GM23338 (cell line): ENCODE measurements at regions not wholly inside any gene's neighbourhood (a gene's known extent, or its start where the extent isn't known, plus 50 kb on each side); places are given as distances from the start of the nearest gene placed in this dataset.

Experiments used
- ATAC-seq: fragments of 200-7000 bp; cut with Tn5 transposase; 3 replicates; pipeline ENCODE4 v1.9.1; 2020
- DNase-seq: peaks from one replicate; pipeline ENCODE4 v3.0.0-alpha.2; 2015; ENCODE audit warnings: low spot score
- H2AFZ ChIP-seq: fragments of 200-600 bp; sonication (generic); 2 replicates; pipeline ENCODE4 v1.8.0; 2016; ENCODE audit warnings: antibody characterized with exemption, mild to moderate bottlenecking, moderate library complexity
- H3F3A ChIP-seq: fragments of 200-600 bp; sonication (generic); replicated peaks from 2 replicates; pipeline ENCODE4 v1.8.0; 2017; ENCODE audit warnings: antibody characterized with exemption, mixed run types, low read depth
- H3K27ac ChIP-seq: fragments of 200-600 bp; sonication (generic); 2 replicates; pipeline ENCODE4 v1.6.1; 2016; ENCODE audit warnings: low read depth
- H3K27me3 ChIP-seq: fragments of 200-600 bp; sonication (generic); 2 replicates; pipeline ENCODE4 v1.8.0; 2016; ENCODE audit warnings: mild to moderate bottlenecking, mixed run types, moderate library complexity; ENCODE audit not compliant: insufficient read depth
- H3K36me3 ChIP-seq: fragments of 200-600 bp; sonication (generic); 2 replicates; pipeline ENCODE4 v1.8.0; 2016; ENCODE audit warnings: mild to moderate bottlenecking; ENCODE audit not compliant: insufficient read depth
- H3K4me1 ChIP-seq: fragments of 200-600 bp; sonication (generic); 2 replicates; pipeline ENCODE4 v1.8.0; 2016; ENCODE audit warnings: mild to moderate bottlenecking, moderate library complexity; ENCODE audit not compliant: insufficient read depth
- H3K4me2 ChIP-seq: fragments of 200-600 bp; sonication (generic); 2 replicates; pipeline ENCODE4 v1.7.1; 2017; ENCODE audit warnings: mixed run types
- H3K4me3 ChIP-seq: fragments of 200-600 bp; sonication (generic); 2 replicates; pipeline ENCODE4 v1.6.1; 2016; ENCODE audit warnings: mixed run types
- H3K79me2 ChIP-seq: fragments of 200-600 bp; sonication (generic); replicated peaks from 2 replicates; pipeline ENCODE4 v1.8.0; 2017; ENCODE audit warnings: mild to moderate bottlenecking; ENCODE audit not compliant: insufficient read depth
- H3K9me2 ChIP-seq: fragments of 200-600 bp; sonication (generic); 2 replicates; pipeline ENCODE4 v1.8.0; 2017; ENCODE audit not compliant: insufficient read depth
- H4K20me1 ChIP-seq: fragments of 200-600 bp; sonication (generic); replicated peaks from 2 replicates; pipeline ENCODE4 v1.8.0; 2017; ENCODE audit warnings: mild to moderate bottlenecking; ENCODE audit not compliant: insufficient read depth
- H3K27ac Mint-ChIP-seq: 2 replicates; pipeline ENCODE4 v1.8.0; 2020; ENCODE audit warnings: inconsistent platforms, mild to moderate bottlenecking, moderate library complexity, mixed read lengths
- H3K27me3 Mint-ChIP-seq: 3 replicates; pipeline ENCODE4 v1.8.0; 2022; ENCODE audit warnings: low read depth, mild to moderate bottlenecking, moderate library complexity, mixed read lengths, inconsistent platforms; ENCODE audit not compliant: insufficient read depth, poor library complexity
- H3K36me3 Mint-ChIP-seq: 3 replicates; pipeline ENCODE4 v1.8.0; 2021; ENCODE audit warnings: low read depth, mild to moderate bottlenecking, inconsistent platforms, moderate library complexity, mixed read lengths
- H3K4me1 Mint-ChIP-seq: 3 replicates; pipeline ENCODE4 v1.8.0; 2020; ENCODE audit warnings: mild to moderate bottlenecking, inconsistent platforms, mixed read lengths
- H3K4me3 Mint-ChIP-seq: 3 replicates; pipeline ENCODE4 v1.8.0; 2021; ENCODE audit warnings: moderate library complexity, mild to moderate bottlenecking, inconsistent platforms, mixed read lengths
- H3K9me3 Mint-ChIP-seq: 3 replicates; pipeline ENCODE4 v1.8.0; 2020; ENCODE audit warnings: moderate library complexity, mild to moderate bottlenecking, inconsistent platforms, mixed read lengths
- CREB1 ChIP-seq: fragments of 250-450 bp; sonication (Bioruptor Pico); IDR thresholded peaks from 2 replicates; pipeline ENCODE4 v1.5.0; 2020; ENCODE audit warnings: low read depth, mild to moderate bottlenecking, moderate library complexity
- CTCF ChIP-seq, 2 experiments: fragments of 200-600 bp in 1 of 2; sonication (generic) in 1 of 2; conservative IDR thresholded peaks; 2 replicates each; pipeline versions ENCODE4 v1.5.1 to v1.6.1; 2016 to 2017; ENCODE audit warnings: antibody characterized with exemption in 2 of 2, low read depth in 2 of 2, mild to moderate bottlenecking in 2 of 2, moderate library complexity in 1 of 2
- EZH2 ChIP-seq: fragments of 200-600 bp; sonication (generic); IDR thresholded peaks from one replicate; pipeline ENCODE4 v1.8.0; 2017; ENCODE audit warnings: antibody characterized with exemption, mild to moderate bottlenecking, low read depth; ENCODE audit not compliant: unreplicated experiment
- EZH2phosphoT487 ChIP-seq: fragments of 200-600 bp; sonication (generic); IDR thresholded peaks from one replicate; pipeline ENCODE4 v1.8.1; 2018; ENCODE audit warnings: antibody characterized with exemption; ENCODE audit not compliant: unreplicated experiment
- JUNB ChIP-seq: IDR thresholded peaks from one replicate; pipeline ENCODE4 v1.6.1; 2016; ENCODE audit warnings: antibody characterized with exemption; ENCODE audit not compliant: unreplicated experiment
- NANOG ChIP-seq: IDR thresholded peaks from 2 replicates; pipeline ENCODE4 v1.6.1; 2016; ENCODE audit warnings: antibody characterized with exemption, borderline replicate concordance
- POLR2AphosphoS5 ChIP-seq: IDR thresholded peaks from 2 replicates; pipeline ENCODE4 v1.6.1; 2016; ENCODE audit warnings: antibody characterized with exemption, low read depth
- STAT1 ChIP-seq: IDR thresholded peaks from one replicate; pipeline ENCODE4 v1.6.1; 2016; ENCODE audit warnings: antibody characterized with exemption; ENCODE audit not compliant: unreplicated experiment
- ZNF331 ChIP-seq: fragments of 250-450 bp; sonication (Bioruptor Pico); IDR thresholded peaks from 2 replicates; pipeline ENCODE4 v1.5.0; 2020; ENCODE audit warnings: low read depth, mild to moderate bottlenecking, moderate library complexity
- TF ChIP-seq, protein P1 (sequence below): IDR thresholded peaks from one replicate; pipeline ENCODE4 v1.6.1; 2018; ENCODE audit warnings: antibody characterized with exemption; ENCODE audit not compliant: unreplicated experiment
- TF ChIP-seq, protein P2 (sequence below): IDR thresholded peaks from 2 replicates; pipeline ENCODE4 v1.6.1; 2016; ENCODE audit warnings: antibody characterized with exemption

DNA sequence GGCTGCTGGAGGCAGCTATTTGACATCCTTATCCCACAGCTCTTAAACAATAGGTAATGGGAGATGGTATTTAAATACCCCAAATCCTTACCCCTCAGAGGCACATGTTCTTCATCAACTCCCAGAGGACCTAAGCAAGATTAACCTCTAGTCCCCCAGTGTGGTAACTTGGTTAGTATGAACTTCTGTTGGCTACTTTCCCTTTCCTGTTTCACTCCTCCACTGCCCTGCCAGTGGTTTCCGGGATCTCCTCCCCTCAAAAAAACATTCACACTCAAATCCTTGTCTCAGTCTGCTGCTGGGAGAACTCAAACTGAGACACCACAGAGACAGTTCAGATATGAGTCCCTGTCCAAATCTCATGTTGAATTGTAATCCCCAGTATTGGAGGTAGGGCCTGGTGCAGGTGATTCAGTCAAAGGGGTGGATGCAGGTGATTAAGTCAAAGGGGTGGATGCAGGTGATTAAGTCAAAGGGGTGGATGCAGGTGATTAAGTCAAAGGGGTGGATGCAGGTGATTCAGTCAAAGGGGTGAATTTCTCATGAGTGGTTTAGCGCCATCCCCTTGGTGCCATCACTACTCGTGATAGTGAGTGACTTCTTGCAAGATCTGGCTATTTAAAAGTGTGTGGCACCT, 335.0 kb upstream of the CTNNB1 start (continued):
- TF ChIP-seq CTCF (conservative IDR thresholded peaks at IDR 0.05; ENCODE audit: low read depth in 2 of 2) (no peak), NANOG (no peak), EZH2 (no peak), POLR2AphosphoS5 (no peak), CREB1 (CRISPR knock-in tag) (no peak), STAT1 (no peak), ZNF331 (CRISPR knock-in tag) (no peak), EZH2phosphoT487 (no peak), JUNB (no peak)
- TF ChIP-seq, protein P1, sequence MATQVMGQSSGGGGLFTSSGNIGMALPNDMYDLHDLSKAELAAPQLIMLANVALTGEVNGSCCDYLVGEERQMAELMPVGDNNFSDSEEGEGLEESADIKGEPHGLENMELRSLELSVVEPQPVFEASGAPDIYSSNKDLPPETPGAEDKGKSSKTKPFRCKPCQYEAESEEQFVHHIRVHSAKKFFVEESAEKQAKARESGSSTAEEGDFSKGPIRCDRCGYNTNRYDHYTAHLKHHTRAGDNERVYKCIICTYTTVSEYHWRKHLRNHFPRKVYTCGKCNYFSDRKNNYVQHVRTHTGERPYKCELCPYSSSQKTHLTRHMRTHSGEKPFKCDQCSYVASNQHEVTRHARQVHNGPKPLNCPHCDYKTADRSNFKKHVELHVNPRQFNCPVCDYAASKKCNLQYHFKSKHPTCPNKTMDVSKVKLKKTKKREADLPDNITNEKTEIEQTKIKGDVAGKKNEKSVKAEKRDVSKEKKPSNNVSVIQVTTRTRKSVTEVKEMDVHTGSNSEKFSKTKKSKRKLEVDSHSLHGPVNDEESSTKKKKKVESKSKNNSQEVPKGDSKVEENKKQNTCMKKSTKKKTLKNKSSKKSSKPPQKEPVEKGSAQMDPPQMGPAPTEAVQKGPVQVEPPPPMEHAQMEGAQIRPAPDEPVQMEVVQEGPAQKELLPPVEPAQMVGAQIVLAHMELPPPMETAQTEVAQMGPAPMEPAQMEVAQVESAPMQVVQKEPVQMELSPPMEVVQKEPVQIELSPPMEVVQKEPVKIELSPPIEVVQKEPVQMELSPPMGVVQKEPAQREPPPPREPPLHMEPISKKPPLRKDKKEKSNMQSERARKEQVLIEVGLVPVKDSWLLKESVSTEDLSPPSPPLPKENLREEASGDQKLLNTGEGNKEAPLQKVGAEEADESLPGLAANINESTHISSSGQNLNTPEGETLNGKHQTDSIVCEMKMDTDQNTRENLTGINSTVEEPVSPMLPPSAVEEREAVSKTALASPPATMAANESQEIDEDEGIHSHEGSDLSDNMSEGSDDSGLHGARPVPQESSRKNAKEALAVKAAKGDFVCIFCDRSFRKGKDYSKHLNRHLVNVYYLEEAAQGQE = no peak
- TF ChIP-seq, protein P2, sequence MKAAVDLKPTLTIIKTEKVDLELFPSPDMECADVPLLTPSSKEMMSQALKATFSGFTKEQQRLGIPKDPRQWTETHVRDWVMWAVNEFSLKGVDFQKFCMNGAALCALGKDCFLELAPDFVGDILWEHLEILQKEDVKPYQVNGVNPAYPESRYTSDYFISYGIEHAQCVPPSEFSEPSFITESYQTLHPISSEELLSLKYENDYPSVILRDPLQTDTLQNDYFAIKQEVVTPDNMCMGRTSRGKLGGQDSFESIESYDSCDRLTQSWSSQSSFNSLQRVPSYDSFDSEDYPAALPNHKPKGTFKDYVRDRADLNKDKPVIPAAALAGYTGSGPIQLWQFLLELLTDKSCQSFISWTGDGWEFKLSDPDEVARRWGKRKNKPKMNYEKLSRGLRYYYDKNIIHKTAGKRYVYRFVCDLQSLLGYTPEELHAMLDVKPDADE = no peak

GRCh38 chr3:40864915-40865314, 334.4 kb upstream of the CTNNB1 start:
- DNase-seq (no peak), ATAC-seq (no peak)
- no peak for TF ChIP-seq ZNF331 (CRISPR knock-in tag)
- no peaks in the 10 kb centered on the region for H3K4me1 ChIP-seq
- H2AFZ ChIP-seq = no peak overlapping the region
- no peaks in the 10 kb centered on the region for H3K79me2 ChIP-seq
- H3K9me3 Mint-ChIP-seq = no peaks in the 10 kb centered on the region
- H3F3A ChIP-seq = no peaks in the 10 kb centered on the region
- H3K27ac Mint-ChIP-seq = no peak overlapping the region
- no peak overlapping the region for H3K4me3 Mint-ChIP-seq
- H3K9me2 ChIP-seq = peaks cover 10% of the 10 kb centered on the region; the same call in 1 of the 2 replicates
- no peak overlapping the region for H3K4me2 ChIP-seq
- H3K27me3 Mint-ChIP-seq = peaks cover 2% of the 10 kb centered on the region
- H3K36me3 Mint-ChIP-seq = no peaks in the 10 kb centered on the region
- no peaks in the 10 kb centered on the region for H3K36me3 ChIP-seq
- no peak overlapping the region for H3K4me3 ChIP-seq
- no peaks in the 10 kb centered on the region for H4K20me1 ChIP-seq
- peaks cover 8% of the 10 kb centered on the region for H3K4me1 Mint-ChIP-seq
- no peak overlapping the region for H3K27ac ChIP-seq
- H3K27me3 ChIP-seq = no peaks in the 10 kb centered on the region
